Stimulated activated CD4-positive, alpha-beta T cell treated with anti-CD3 and anti-CD28 coated beads, Interleukin-1b, Interleukin-23, amount 100 ng/mL, for 48 hours (primary cell): ENCODE measurements at regions not wholly inside any gene's neighbourhood (a gene's known extent, or its start where the extent isn't known, plus 50 kb on each side); places are given as distances from the start of the nearest gene placed in this dataset.
A peak's percentile ranks its signal among the peaks of the same experiment; 100 is the strongest.
"Not testable (repeated sequence)": the region's sequence is repeated elsewhere in the genome, so short reads cannot be mapped to it uniquely, and the experiment has no call there.

ENCODE experiments used
- DNase-seq: peaks from one replicate; pipeline ENCODE4 v3.0.0-alpha.2; 2020

DNA sequence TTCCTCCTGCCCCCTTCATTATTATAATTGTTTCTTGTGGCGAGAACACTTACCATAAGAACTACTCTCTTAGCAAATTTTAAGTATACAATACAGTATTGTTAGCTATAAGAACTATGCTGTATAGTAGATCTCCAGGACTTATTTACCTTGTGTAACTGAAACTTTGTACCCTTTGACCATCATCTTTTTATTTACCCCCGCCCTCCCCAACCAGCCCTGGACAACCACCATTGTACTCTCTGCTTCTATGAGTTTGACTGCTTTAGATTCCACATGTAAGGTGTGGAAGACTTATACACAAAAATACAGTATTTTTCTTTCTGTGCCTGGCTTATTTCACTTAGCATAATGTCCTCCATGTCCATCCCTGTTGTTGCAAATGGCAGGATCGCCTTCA is 161.1 kb downstream of the PHF8 start:
- no peak for DNase-seq

DNA sequence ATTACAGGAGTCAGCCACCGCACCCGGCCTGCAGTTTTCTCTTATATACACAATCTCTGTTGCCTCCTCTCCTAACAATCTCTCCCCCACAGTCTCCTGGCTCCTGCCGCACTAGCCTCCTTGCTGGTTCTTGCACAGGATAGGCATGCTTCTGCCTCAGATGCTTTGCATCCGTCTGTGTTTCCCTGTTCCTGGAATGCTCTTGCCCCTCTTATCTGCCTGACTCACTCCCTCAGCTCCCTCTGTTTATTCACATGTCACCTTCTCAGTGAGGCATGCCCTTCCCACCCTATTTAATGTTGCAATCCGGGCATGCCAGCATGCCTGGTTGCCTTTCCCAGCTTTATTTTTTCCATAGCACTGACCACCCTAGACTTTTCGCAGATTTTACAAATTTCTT is 161.9 kb downstream of the PHF8 start:
- DNase-seq, result no peak

DNA sequence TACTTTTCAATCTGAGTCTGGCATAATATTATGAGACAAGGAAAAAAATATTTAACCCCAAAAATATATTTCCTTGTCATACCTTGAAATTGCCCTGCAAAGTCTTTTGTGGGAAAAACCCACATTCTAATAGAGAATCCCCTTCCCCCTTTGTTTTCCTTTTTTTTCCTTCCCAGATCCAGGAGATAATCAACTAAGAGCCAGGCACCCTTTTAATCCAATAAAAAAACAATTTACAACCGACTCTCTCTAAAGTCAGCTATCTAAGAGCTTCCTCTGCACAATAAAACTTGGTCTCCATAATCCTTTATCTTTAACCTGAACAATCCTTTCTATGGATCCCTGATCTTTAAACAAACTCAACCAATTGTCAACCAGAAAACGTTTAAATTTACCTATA is 163.5 kb downstream of the PHF8 start:
- not testable (repeated sequence) for DNase-seq

DNA sequence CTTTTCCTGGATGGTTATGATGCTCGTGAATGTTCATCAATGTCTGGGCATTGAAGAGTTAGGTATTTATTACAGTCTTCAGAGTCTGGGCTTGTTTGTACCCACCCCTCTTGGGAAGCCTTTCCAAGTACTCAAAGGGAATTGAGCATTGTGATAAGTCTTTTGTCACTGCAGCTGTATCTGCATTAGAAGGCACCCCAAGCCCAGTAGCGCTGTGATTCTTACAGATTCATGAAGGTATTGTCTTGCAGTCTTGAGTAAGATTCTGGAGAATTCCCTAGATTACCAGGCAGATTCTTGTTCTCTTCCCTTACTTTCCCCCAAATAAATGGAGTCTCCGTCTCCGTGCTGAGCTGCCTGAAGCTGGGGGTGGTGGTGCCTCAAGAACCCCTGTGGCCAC is 173.4 kb upstream of the HUWE1 start:
- DNase-seq, result no peak

DNA sequence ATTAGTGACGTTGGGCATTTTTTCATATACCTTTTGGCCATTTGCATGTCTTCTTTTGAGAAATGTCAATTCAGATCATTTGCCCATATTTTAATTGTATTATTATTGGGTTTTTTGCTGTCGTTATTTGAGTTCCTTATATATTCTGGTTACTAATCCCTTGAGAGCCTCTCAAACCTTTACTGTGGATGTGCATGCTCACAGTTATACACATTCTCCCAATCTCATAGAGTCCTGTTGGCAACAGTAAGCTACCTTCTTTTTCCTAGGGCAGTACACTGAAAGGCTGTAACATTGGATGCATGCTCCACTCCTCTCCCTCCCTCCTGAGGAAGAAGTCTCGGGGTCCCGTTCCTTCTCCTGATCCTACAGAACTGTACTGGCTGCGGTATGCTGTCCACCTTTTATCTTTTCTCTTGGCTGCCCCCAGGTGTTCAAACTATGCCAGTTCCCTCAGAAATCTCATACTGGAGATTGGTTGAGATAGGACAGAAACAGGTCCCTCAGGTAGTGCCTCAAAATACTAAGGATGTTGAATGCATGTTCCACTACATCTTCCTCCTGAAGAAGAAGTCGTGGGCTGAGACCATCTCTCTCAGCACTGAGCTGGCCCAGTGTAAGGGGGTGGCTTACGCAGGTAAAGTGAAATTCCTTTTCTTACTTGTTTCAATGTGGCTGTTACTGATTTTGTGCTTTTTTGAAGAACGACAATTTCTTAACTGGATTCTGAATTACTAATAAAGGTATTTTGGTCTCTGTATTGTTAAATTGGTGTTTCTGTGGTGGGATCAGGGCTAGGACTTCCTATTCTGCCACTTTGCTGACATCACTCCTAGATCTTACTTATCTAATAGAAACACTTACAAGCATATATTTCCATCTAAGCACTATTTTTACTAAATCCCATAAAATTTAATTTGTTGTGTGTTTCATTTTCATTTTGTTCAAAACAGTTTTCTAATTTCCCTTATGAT is 145.4 kb upstream of the HUWE1 start:
- peak; percentile 45 for DNase-seq

DNA sequence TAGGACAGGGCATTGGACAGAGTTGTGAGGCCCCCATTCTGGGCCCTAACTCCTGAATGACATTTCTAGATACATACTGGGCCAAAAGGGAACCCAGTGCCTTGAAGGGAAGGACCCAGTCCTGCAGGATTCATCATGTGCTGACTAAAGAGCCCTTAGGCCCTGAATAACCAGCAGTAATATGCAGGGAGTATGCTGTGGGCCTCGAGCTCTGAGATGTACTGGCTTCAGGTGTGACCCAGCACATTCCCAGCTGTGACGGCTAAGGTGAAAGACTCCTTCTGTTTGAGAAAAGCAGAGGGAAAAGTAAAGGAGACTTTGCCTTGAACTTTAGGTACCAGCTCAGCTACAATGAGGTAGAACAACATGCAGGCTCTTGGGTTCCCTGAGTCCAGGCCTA is 138.2 kb upstream of the HUWE1 start:
- DNase-seq, result no peak

DNA sequence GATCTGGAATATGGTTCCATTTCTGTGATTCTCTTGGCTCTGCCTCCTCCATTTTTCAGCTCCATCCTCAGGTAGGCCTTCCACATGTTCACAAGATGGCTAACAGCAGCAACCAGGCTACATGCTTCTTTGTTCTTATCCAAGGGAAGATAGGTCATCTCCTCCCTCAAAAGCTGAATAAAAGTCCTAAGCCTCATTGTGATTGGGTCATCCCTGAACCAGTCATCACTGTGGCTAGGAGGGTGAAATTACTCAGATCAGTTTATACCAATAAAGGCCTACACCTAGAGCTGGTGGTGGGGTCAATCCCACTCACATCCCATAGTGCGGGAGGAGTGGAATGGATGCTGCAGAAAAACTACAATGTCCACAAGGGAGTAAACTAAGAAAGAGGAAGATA is 131.6 kb upstream of the HUWE1 start:
- DNase-seq, result not testable (repeated sequence)

DNA sequence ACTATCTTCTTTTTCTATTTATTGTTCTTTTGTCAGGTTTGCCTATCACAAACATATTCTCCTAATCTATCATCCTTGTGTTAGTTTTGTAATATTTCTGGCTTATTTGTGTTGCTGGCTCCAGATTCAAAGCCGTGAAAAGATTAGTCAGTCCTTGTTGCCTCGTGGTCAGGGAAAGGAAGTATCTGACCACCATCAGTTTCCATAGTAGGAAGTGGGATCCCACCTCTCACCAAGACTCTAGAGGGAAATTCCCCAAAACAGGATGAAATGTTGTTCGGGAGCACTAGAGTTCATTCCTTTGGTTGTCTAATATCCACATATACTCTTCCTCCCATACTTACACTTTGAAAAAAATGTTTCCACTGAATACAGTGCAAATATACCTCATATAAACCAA is 131.0 kb upstream of the HUWE1 start:
- no peak for DNase-seq

DNA sequence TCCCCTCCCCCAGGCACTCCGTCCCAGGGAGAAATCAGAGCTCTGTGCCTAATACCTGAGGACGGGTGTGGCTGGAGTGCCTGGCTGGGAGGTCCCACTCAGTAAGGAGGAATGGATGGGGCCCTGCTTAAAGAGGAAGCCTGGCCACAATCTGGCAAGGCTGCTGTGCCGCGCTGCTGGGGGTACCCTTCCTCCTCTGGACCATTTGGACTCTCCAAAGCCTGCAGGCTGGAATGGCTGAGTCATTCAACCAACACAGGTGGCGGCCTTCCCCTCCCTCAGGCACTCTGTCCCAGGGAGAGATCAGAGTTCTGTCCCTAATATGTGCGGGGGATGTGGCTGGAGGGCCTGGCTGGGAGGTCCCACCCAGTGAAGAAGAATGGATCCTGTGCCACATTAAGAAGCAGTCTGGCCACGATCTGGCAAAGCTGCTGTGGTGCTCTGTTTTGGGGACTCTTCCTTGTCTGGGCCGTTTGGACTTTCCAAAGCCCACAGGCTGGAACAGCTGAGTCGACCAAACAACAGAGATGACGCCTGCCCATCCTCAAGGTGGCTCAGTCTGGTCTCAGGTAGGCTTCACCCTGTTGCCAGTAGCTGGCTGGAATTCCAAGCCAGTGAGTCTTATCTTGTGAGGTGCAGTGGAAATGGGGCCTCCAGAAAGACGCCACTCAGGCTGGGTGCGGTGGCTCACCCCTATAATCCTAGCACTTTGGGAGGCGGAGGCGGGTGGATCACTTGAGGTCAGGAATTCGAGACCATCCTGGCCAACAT is 127.3 kb upstream of the HUWE1 start:
- no peak for DNase-seq

DNA sequence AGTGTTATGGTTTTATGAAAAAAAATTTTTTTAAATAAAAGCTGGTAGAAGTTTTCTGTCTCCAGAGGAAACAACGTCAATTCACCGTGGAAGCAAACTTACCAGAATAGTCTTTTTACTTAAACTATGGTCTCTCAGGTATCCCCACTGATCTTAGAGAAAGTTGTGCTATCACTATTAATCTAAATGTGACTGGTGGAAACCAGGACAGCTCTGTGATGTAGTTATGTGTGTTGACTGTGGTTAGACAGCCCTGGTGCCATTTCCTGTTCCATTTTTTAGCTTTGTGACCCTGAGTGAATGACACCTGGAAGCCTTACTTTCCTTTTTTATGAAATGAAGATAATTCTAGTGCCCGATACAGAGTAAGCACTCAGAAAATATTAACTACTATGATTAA is 111.8 kb upstream of the HUWE1 start:
- DNase-seq, result no peak

DNA sequence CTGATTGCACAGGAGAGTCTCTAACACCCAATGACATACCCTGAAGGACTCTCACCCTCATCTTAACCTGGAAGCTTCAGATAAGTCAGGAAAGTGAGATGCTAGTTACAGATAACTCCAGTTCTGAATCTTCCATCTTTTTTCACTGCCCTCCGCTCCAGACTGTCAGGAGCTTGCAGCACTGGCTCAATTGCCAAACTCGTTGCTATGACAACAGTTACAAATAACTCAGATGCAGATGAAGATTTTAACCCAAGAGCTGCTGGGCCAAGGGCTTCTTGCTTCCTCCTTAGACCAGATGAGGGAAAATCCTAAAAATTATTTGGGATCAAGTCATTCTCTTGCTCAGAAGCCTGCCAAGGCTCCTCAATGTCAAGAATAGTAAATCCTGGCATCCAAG is 109.1 kb upstream of the HUWE1 start:
- no peak for DNase-seq

DNA sequence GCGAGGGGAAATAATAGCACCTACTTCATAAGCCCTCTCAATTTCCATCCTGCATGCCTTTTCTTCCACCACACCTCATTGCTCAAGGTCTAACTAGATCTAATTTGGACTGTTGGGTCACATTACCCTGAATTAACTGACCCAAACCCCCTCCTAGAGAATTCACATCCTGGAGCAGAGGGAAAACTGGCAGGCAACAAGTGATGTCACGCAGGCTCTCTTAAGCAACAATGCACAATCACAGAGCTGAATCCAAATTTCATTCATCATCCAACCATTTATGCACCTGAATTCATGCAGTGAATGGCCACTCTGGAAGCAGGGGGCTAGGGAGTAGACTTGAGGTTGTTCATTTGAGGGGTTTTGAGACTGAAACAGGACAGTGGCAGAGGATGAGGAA is 107.7 kb upstream of the HUWE1 start:
- DNase-seq, result no peak

DNA sequence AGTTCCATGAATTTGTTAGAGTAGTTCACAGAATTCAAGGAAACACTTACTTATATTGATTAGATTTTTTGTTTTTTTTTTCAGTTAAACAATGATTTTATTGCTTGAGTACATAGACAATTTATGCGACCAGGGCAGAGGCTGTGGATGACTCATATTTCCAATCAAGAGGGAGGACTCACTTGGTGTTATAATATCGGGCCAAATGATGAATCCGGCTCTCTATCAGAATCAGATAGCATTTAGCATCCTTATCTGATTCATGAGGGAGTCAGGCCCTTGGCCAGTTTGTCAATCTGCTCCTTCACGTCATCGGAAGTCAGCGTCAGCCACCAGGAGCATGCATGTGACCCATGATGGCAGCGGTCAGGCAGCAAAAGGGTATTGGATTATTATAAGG is 82.3 kb upstream of the HUWE1 start:
- no peak for DNase-seq

DNA sequence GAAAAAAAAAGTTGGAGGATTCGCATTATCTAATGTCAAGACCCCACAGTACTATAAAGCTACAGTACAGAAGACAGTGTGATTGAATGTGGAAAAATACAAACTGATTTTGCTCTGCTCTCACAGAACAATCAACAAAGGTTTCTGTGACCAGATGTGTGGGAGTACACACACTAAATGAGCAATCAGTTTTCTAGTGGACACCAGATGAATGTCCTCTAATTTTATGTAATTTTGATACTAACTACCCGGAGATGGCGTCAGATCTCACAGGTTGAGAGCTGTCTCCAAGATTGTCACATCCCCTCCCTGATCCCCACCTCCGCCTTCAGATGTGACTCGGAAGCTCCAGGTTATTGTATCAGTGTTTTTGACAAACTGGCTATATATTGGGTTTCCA is 81.9 kb upstream of the HUWE1 start:
- no peak for DNase-seq

DNA sequence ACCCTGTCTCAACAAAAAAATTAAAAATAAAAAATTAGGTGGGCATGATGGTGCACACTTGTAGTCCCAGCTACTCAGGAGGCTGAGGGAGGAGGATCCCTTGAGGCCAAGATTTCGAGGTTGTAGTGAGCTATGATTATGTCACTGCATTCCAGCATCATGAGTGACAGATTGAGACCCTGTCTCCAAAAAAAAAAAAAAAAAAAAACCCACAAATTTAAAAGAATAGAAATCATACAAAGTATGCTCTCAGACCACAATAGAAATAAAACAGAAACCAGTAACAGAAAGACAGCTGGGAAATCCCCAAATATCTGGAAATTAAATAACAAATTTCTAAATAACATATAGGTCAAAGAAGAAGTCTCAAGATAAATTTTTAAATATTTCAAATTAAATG is 81.0 kb upstream of the HUWE1 start:
- no peak for DNase-seq

DNA sequence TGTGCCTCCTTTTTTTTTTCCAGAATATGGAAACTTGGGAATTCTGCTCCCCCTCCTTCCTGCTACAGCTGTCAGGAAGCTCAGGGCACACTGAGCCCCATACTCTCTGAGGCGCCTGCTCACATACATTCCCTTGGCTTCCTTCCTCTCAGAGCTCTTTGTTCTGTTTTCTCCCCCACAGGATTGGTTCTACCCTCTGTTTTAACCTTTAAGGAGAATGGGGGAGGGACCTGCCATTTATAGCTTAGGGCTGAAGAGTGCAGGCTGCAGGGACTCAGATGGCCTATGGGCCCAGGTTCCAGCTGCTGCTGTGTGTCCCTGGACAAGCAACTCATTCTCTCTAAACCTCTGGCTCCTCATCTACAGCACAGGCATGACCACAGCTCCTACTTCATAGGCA is 70.7 kb upstream of the HUWE1 start:
- DNase-seq, result not testable (repeated sequence)

DNA sequence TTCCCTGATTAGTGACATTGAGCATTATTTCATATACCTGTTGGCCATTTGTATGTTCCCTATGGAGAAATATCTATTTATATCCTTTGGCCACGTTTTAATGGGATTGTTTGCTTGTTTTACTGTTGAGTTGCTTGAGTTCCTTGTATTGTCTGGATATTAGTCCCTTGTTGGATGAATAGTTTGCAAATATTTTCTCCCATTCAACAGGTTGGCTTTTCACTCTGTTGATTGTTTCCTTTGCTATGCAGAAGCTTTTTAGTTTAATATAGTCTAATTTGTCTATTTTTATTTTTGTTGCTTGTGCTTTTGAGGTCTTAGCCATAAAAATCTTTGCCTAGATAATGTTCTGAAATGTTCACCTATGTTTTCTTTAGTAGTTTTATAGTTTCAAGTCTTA is 60.2 kb upstream of the HUWE1 start:
- DNase-seq, result no peak

DNA sequence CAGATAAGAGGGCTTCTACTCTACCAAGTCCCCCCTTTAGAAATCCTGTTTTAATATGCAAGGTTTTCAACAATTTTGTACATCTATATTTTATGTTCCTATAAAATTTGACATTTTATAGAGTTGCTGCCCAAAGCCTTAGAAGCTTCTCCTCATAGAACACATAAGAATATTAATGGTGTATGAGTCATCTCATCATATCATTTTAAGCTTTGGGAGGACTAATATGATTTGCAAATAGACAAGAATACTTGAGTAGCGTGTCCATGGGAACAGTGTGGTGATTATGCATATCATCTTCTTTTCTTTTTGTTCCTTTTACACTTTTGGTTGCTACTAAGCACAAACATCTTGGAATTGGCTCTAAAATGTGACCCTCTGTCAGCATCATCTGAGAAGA is 56.7 kb upstream of the HUWE1 start:
- no peak for DNase-seq

DNA sequence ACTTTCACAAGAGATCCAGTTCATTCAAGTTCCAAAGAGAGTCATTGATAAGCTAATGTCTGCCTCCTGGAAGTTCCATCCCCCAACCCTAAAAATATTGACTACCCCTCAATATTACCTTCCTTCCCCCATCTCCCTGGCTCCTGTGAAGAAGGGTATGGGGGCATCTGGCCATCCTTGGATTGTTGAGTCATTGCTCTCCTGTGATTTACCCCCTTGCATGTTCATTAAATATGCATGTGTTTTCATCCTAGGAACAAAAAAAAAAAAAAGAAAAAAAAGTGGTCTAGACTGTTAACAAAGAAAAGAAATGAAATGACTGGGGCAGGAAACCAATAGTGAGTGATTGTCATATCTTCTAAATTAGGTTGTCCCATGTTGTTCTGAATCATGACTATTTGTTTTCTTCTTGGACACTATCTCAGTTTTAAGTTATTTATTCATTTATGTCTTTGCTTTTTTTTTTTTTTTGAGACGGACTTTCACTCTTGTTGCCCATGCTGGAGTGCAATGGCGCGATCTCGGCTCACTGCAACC is 51.9 kb upstream of the HUWE1 start:
- DNase-seq, result no peak
